GM21526 (cell line): ENCODE measurements at regions not wholly inside any gene's neighbourhood (a gene's known extent, or its start where the extent isn't known, plus 50 kb on each side); places are given as distances from the start of the nearest gene placed in this dataset.
A peak's percentile ranks its signal among the peaks of the same experiment; 100 is the strongest.
"Not testable (repeated sequence)": the region's sequence is repeated elsewhere in the genome, so short reads cannot be mapped to it uniquely, and the experiment has no call there.

ENCODE experiments used
- ATAC-seq: cut with Tn5 transposase; IDR thresholded peaks from one replicate; pipeline ENCODE4 v1.9.1; 2021; ENCODE audit warnings: moderate library complexity; ENCODE audit not compliant: unreplicated experiment, low FRiP score

DNA sequence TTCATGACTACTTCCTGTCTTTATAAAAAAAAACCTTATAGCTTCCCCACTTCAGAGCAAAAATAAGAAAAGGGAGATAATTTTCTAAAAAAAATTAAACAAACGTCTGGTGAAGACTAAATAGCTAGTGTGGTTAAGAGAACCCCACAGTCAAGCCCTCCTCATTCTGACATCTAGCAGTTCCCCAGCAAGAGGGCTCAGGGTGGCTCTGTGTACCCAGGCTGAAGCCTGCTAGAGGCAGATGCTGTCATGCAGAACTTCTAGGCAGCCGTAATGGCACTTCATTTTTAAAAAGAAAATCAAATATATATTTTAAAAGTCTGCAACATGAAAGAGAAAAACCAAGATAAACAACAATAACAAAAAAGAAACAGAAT is 223.1 kb upstream of the KLF14 start:
- no peak for ATAC-seq

DNA sequence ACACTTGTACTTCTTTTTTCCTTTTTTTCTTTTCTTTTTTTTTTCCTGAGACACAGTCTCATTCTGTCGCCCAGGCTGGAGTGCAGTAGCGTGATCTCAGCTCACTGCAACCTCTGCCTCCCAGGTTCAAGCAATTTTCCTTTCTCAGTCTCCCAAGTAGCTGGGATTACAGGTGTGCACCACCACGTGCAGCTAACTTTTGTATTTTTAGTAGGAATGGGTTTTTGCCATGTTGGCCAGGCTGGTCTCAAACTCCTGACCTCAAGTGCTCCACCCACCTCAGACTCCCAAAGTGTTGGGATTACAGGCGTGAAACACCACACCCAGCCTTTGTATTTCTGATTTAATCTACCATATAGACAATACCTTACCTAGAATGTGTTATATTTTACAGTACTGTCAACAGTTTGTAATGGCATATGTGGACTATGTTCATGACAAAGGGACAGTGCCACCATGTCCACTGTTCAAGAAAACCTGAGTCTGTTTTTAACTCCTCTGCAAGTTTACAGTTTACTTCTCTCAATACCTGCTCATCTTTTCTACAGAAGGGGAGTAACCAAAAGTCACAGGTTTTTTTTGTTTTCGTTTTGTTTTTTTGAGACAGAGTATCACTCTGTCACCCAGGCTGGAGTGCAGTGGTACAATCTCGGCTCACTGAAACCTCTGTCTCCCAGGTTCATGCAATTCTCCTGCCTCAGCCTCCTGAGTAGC is 223.9 kb upstream of the KLF14 start:
- not testable (repeated sequence) for ATAC-seq

DNA sequence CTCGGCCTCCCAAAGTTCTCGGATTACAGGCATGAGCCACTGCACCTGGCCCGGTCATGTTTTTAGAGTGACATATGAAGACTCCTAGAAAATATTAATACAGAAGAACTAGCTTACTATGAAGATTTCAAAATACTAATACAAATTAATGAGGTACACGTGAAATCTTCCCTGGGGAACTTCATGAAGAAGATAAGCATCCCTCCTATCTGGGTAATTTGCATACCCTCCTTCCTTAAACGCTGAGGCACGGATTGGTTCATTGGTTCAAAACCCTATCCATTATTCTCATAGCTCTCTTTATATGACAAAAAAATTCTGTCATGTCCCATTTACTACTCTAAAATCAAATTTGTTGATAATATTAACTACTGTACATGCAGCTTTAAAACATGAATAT is 224.8 kb upstream of the KLF14 start:
- no peak for ATAC-seq

DNA sequence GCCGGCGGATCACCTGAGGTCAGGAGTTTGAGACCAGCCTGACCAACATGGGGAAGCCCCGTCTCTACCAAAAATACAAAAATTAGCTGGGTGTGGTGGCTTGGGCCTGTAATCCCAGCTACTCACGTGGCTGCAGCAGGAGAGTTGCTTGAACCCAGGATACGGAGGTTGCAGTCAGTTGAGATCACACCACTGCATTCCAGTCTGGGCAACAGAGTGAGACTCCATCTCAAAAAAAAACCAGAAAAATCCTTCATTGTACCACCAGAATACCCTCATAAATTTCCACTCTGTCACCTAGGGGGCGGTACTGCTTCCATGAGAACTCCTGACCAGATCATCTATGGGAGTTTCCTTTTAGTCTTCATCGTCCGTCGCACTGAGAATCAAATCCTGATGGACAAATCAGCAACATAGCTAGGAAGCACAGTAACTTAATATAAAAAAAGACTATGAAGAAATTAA is 225.8 kb upstream of the KLF14 start:
- ATAC-seq, result peak; percentile 22

DNA sequence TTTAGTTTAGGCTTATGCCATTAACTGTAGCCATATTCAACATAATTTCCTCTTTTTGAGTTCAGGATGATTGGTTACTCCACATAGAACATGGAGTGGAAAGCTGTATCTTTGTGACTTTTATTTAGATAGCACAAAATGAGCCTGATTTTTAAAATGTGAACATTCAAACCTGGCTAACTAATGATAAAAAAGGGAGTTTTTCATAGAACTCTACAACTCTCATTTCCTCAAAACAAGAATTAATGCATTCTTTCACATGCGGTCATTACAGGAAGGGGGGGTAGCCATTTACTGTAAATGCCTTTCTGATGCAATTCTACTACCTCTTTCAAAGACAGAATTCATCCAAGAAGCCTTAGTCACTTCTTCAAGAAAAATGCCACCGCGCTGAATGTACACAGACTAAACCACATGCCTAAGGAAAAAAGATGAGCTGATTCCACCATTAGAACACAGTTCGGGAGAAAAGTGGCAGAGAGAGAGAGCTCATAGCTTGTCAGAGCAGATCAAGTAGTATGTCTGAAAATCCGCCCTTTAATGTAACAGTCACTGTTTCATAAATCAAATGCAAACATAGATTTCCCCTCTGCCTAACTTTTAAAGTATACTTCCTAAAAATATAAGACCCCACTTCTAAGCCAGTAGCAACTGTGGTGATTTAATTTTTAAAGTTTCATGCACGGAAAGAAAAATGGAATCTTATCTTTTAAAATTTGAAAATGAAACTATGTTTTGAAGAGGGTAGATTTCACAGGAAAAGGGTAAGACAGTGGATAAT is 226.4 kb upstream of the KLF14 start:
- peak; percentile 28 for ATAC-seq

DNA sequence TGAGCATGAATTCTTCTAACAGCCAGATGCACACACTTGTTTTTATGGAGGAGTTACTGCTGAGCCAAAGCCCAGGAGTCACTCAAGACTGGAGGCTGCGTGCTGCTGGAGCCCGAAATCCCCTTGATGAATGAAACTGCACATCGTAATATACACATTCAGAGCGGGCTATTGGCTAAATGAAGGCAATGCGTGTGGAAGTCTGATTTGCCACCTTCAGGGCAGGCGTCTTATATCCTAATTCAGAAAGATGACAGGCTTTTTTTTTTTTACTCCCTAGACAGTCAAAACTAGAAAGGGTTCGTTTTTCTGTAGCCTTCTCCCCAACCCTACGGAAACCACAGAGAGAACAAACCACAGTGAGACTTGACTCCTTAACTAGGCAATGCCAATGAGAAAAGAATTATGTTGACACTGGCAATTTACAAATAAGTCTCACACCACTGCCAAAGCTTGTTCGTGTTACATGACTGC is 227.2 kb upstream of the KLF14 start:
- ATAC-seq, result peak; percentile 59

DNA sequence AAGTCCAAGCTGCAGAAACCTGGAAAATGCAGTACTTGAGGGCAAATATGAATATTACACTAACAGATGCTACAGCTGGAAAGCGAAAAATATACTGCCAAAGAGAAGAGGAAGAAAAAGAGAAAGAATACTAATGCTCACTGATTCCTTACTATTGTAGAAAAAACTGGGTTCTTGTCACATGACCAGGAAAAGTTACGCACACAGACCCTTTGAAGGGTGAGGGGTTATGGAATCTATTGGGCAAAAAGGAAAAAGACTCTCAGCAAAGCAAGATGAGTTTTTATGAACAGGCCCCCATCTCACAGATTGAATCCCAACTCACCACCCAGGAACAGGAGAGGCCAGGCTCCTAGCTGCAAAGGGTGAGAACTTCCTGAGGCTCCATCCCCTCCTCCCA is 228.1 kb upstream of the KLF14 start:
- ATAC-seq, result no peak

DNA sequence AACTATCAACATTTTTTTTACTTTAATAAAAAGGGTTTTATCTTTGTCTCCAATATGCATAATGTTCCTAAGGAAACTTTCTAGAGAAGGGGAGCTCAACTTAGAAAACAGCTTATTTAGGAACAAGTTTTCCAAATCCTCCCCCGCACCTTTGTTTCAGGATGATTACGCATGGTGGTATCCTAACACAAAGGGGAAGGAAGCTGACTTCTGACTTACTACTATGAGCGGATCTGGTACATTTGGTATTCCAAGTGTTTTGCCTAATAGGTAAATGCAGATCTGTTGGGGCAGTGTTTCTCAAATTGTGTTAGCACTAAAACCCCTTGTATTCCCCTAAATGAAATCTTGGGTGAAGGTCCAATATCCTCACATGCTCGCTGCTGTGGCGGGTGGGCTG is 229.3 kb upstream of the KLF14 start:
- ATAC-seq, result no peak

DNA sequence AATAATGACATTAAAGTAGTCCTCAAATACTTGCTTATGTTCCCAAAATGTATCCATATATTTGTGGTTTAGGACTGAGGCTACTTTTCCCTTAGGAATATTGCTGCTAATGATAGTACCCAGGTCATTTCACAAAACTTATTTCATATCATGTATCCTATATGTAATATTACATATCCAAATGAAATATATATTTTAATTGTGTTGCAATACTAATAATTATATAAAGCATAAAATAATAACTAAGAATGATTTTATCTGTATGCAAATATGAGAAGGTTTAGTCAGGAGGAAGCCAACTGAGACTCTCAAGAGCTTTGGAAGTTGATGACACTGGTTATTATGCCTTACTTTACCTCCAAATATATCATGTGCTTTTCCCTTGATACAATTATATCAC is 231.5 kb upstream of the KLF14 start:
- no peak for ATAC-seq

DNA sequence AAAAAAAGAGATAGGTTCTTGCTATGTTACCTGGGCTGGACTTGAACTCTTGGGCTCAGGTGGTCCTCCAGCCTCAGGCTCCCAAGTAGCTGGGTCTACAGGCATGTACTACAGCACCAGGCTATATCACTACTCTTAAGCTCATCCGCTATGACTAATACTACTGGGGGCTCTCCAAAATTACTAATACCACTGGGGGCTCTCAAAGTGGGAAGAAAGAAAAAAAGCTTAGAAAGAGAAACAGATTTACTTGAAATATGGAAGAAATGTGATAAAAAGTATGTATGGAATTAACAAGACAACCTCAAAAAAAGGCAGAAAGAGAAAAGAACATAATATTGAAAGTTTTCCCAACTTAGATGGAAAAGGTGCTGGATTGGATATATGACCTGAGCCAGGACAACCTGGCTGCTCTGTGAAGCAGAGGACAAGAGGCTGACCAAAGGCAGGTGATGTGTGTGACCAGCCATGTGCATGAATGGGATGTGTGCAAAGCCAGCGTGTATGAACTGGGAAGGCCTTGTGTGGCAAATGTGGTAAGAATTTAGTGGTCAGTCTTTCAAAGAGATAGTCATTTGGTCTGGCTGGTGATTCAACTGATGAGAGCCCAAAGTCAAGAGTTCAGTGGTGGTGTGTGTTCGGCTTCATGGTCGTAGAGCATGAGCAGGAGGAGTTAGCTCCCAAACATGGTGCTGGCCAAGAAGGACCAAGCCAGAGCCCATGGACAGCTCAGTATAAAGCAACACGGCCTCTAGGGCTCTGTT is 232.4 kb upstream of the KLF14 start:
- ATAC-seq, result no peak

DNA sequence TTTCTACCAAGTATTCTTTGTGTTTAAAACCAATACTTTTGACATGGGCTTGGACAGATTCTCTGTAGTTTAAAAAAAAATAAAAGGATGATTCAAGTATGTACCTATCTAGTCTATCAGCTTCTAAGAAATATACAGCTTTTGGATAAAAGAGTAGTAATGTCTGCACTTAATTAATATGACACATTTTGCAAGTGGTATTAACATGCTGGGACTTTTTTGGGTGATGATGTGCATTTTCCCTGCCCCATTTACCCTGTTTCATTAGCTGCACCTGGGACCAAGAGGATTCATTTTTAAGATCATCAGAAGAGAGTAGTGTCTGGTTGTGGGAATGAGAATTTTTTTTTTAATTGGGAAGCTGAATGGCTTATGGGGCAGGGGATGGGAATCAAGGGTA is 236.2 kb upstream of the KLF14 start:
- no peak for ATAC-seq

DNA sequence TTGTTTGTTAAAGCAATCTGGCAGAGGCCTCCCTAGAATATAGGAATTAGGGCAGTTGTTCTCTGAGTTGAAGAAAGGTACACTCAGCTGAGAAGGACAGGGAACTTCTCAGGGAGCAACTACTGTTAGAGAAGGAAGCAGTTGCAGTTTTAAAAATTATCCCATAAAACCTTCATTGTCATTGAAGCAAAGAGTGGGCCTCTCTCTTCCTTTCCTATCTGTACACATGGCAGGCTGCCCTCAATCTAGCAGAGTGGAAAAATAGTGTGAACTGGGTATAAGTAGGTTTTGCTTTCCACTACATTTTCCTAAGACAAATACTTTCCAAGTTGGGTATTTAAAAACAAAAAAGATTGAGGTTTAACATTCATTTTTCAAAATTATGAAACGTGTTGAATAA is 236.7 kb upstream of the KLF14 start:
- ATAC-seq, result no peak

DNA sequence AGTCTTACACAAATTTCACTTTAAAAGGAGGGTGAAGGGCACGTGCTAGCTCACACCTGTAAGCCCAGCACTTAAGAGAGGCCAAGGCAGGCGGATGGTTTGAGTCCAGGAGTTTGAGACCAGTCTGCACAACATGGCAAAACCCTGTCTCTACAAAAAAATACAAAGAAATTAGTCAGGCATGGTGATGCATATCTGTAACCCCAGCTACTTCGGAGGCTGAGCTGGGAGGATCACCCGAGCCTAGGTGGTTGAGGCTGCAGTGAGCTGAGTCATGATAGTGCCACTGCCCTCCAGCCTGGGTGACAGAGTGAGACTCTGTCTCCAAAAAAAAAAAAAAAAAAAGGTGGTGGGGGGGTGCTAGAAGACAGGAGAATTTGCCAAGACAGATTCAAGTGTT is 237.3 kb upstream of the KLF14 start:
- ATAC-seq, result no peak

DNA sequence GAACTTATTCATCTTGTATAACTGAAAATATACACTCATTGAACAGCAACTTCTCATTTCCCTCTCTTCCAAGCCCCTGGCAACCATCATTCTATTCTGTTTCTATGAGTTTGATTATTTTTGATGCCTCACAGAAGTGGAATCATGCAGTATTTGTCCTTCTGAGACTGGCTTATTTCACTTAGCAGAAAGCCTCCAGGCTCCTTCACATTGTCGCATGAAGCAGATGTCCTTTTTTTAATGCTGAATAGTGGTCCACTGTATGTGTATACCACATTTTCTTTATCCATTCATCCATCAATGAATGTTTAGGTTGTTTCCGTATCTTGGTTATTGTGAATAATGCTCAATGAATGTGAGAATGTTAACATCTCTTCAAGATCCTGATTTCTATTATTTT is 238.2 kb upstream of the KLF14 start:
- ATAC-seq, result no peak

DNA sequence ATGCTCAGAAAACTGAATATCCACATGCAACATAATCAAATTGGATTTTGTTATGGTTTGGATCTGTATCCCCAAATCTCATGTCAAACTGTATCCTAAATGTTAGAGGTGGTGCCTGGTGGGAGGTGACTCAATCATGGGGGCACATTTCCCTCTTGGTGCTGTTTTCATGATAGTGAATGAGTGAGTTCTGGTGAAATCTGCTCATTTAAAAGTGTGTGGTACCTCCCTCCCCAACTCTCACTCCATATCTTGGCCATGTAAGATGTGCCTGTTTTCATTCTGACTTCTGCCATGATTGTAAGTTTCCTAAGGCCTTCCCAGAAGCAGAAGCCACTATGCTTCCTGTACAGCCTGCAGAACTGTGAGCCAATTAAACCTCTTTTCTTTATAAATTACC is 239.6 kb upstream of the KLF14 start:
- no peak for ATAC-seq

DNA sequence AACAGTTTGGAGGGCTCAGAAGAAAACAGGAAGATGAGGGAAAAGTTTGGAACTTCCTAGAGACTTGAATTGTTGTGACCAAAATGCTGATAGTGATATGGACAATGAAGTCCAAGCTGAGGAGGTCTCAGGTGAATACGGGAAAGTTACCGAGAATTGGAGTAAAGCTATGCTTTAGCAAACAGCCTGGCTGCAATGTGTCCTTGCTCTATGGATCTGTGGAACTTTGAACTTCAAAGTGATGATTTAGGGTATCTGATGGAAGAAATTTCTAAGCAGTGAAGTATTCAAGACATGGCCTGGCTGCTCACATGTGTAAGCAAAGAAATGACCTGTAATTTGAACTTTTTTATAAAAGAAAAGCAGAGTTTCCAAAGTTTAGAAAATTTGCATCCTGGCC is 240.2 kb upstream of the KLF14 start:
- no peak for ATAC-seq

DNA sequence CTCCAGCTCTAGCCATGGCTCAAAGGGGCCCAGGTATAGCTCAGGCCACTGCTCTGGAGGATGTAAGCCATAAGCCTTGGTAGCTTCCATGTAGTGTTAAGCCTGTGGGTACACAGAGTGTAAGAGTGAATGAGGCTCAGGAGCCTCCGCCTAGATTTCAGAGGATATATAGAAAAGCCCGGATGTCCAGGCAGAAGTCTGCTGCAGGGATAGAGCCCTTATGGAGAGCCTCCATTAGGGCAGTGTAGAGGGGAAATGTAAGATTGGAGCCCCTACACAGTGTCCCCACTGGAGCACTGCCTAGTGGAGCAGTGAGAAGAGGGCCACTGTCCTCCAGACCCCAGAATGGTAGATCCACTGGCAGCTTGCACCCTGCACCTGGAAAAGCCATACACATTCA is 240.8 kb upstream of the KLF14 start:
- ATAC-seq, result no peak

DNA sequence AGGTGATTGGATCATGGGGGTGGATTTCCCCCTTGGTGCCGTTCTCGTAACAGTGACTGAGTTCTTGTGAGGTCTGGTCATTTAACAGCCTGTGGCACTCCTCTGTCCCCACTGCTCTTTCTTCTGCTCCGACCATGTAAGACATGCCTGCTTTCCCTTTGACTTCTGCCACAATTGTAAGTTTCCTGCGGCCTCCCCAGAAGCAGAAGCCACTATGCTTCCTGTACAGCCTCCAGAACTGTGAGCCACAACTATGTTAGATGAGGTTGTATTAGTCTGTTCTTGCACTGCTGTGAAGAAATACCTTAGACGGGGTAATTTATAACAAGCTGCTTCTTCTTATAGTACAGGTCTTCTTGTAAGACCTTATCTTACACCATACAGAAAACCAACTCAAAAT is 241.7 kb upstream of the KLF14 start:
- ATAC-seq, result no peak

DNA sequence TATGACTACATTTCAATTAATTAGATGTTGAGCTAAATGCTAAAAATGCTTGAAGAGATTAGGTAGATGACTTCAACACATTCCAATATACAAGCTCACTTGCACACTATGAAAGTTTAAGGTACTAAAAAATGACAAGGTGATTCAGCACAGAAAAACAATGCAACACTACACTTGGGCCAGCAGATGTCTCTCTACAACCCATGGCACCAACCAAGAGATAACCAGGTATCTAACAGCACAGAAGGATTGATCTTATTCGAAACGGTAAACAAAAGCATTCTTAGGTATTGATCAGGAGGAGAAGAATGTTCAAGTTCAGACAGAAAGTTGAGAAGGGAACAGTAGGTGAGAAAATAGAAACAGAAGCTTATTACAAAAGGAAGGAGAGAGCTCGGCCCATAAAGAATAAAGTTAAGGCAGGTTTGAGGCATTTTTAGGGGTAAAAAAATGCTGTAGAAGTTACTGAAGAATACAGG is 248.2 kb upstream of the KLF14 start:
- no peak for ATAC-seq

DNA sequence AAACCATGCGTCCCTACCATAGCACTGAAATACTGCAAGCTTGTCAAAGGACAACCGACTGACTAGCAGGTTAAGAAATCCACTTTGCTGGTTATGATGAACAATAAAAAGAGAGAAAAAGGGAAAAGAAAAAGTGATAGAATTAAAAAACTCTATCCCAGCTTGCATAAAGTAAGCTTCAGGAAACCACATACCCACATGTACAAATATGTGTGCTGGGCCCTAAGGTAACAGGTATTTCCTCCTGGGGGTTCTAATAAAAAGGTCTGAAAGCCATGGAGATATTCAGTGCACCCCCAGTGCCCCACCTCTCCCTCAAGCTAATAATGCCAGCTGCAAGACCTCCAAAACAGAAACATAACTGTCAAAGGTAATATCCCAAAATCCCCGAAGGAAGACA is 248.6 kb upstream of the KLF14 start:
- no peak for ATAC-seq

DNA sequence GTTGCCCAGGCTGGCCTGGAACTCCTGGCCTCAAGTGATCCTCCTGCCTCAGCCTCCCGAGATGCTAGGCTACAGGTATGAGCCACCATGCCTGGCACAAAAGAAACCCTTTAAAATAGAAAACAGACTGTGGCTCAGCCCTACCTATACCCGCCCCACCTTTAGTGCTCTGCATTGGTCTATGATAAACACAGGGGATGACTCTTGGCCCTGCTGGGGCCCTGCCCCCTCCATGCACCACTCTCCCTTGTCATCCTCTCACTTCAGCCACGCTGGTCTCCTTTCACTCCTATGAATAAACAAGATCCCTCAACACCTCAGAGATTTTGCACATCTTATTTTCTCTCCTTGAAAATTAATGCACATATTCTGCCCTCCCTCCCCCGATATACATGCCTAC is 251.4 kb upstream of the KLF14 start:
- no peak for ATAC-seq
